Neural progenitor cell (in vitro differentiated cells): ENCODE measurements at regions not wholly inside any gene's neighbourhood (a gene's known extent, or its start where the extent isn't known, plus 50 kb on each side); places are given as distances from the start of the nearest gene placed in this dataset.
A peak's percentile ranks its signal among the peaks of the same experiment; 100 is the strongest.

Experiments used
- DNase-seq: peaks from one replicate; pipeline ENCODE4 v3.0.0-alpha.2; 2016; ENCODE audit warnings: low spot score
- H2AFZ ChIP-seq: fragments of 200-600 bp; sonication (generic); replicated peaks from 2 replicates; pipeline ENCODE4 v1.6.1; 2016; ENCODE audit warnings: antibody characterized with exemption
- H3F3A ChIP-seq: fragments of 200-600 bp; sonication (generic); 2 replicates; pipeline ENCODE4 v1.6.1; 2016; ENCODE audit warnings: antibody characterized with exemption, low read depth
- H3K27ac ChIP-seq: fragments of 200-600 bp; sonication (generic); 2 replicates; pipeline ENCODE4 v1.5.1; 2016; ENCODE audit warnings: mild to moderate bottlenecking
- H3K27me3 ChIP-seq: fragments of 200-600 bp; sonication (generic); 2 replicates; pipeline ENCODE4 v1.6.1; 2016; ENCODE audit warnings: mild to moderate bottlenecking, moderate library complexity
- H3K36me3 ChIP-seq: fragments of 200-600 bp; sonication (generic); 2 replicates; pipeline ENCODE4 v1.5.1; 2016
- H3K4me1 ChIP-seq: fragments of 200-600 bp; sonication (generic); 2 replicates; pipeline ENCODE4 v1.6.1; 2016; ENCODE audit warnings: mixed run types
- H3K4me2 ChIP-seq: fragments of 200-600 bp; sonication (generic); 2 replicates; pipeline ENCODE4 v1.6.1; 2016
- H3K4me3 ChIP-seq: fragments of 200-600 bp; sonication (generic); 2 replicates; pipeline ENCODE4 v1.5.1; 2016
- H3K79me2 ChIP-seq: fragments of 200-600 bp; sonication (generic); 2 replicates; pipeline ENCODE4 v1.6.1; 2016; ENCODE audit warnings: low read depth
- H3K9ac ChIP-seq: fragments of 200-600 bp; sonication (generic); 2 replicates; pipeline ENCODE4 v1.6.1; 2016
- H3K9me3 ChIP-seq: fragments of 200-600 bp; sonication (generic); 2 replicates; pipeline ENCODE4 v1.5.1; 2016; ENCODE audit warnings: low read depth
- H4K20me1 ChIP-seq: fragments of 200-600 bp; sonication (generic); 2 replicates; pipeline ENCODE4 v1.6.1; 2016; ENCODE audit warnings: low read depth
- H3K27ac Mint-ChIP-seq: 3 replicates; pipeline ENCODE4 v1.8.0; 2021; ENCODE audit warnings: mixed read lengths
- H3K27me3 Mint-ChIP-seq: 2 replicates; pipeline ENCODE4 v1.8.0; 2022; ENCODE audit warnings: low read depth, mild to moderate bottlenecking, inconsistent platforms, moderate library complexity, mixed read lengths; ENCODE audit not compliant: insufficient read depth
- H3K36me3 Mint-ChIP-seq: 3 replicates; pipeline ENCODE4 v1.8.0; 2021; ENCODE audit warnings: mixed read lengths
- H3K4me1 Mint-ChIP-seq: 3 replicates; pipeline ENCODE4 v1.8.0; 2021; ENCODE audit warnings: mixed read lengths
- H3K4me3 Mint-ChIP-seq: 3 replicates; pipeline ENCODE4 v1.8.0; 2021; ENCODE audit warnings: mild to moderate bottlenecking, moderate library complexity, mixed read lengths
- H3K9me3 Mint-ChIP-seq: 3 replicates; pipeline ENCODE4 v1.8.0; 2020; ENCODE audit warnings: mixed read lengths
- EZH2 ChIP-seq: fragments of 200-600 bp; sonication (generic); IDR thresholded peaks from 2 replicates; pipeline ENCODE4 v1.6.1; 2017; ENCODE audit warnings: antibody characterized with exemption, mild to moderate bottlenecking, moderate library complexity
- EZH2phosphoT487 ChIP-seq: fragments of 200-600 bp; sonication (generic); IDR thresholded peaks from 2 replicates; pipeline ENCODE4 v1.6.1; 2017; ENCODE audit warnings: antibody characterized with exemption
- TF ChIP-seq, protein P1 (sequence below): fragments of 200-600 bp; sonication (generic); IDR thresholded peaks from 2 replicates; pipeline ENCODE4 v1.5.1; 2017; ENCODE audit warnings: antibody characterized with exemption, mild to moderate bottlenecking

DNA sequence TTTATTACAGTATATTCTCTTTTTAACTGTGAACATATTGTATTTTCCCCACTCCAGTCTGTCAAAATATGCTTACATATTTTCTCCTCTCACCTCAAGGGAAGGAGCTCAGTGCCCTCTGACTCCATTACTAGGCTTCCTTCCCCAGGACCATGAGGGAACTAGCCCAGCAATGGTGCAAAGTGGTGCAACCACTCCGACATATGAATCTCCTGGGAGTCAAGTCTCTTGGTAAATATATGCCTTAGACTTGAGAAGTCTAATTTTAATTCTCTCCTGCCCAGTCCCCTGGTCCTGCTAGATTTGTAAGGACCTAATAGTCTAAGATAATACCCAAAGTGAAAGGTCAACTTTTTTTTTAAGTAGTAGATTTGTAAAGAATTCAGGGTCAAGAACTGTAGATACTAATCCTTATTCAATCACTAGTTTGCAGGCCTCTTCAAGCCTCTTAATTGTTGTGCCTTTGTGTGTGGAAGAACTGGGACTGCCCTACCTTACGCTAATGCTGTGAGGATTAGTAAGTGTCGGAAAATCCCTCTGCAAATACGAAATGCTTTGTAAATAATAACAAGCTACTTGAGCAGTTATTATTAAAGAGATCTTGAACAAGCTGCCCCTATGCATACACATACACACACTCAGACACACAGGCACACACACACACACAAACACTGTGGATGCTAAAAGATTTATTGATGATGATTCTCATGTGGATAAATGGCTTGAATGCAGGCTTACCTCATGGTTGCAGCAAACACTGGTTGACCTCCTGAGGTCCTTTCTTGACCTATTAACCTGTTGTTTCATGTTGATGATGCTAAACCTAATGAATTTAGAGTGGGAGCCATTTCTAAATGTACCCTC, 251.2 kb upstream of the PARD3B start:
- no peak overlapping the region for H3K9ac ChIP-seq
- no peaks in the 10 kb centered on the region for H3K36me3 ChIP-seq
- Mint-ChIP-seq H3K27me3 (peaks cover 28% of the 10 kb centered on the region), H3K27ac (peak overlapping the region; percentile 72), H3K4me3 (peak overlapping the region; percentile 51), H3K4me1 (peaks cover 27% of the 10 kb centered on the region), H3K36me3 (no peaks in the 10 kb centered on the region), H3K9me3 (no peaks in the 10 kb centered on the region)
- peaks cover 22% of the 10 kb centered on the region for H3K4me1 ChIP-seq
- peak overlapping the region; percentile 59 for H3K4me2 ChIP-seq
- DNase-seq, result peak; percentile 75
- H4K20me1 ChIP-seq, result peaks cover 11% of the 10 kb centered on the region
- H3K27me3 ChIP-seq, result peaks cover 61% of the 10 kb centered on the region
- TF ChIP-seq, protein P1, sequence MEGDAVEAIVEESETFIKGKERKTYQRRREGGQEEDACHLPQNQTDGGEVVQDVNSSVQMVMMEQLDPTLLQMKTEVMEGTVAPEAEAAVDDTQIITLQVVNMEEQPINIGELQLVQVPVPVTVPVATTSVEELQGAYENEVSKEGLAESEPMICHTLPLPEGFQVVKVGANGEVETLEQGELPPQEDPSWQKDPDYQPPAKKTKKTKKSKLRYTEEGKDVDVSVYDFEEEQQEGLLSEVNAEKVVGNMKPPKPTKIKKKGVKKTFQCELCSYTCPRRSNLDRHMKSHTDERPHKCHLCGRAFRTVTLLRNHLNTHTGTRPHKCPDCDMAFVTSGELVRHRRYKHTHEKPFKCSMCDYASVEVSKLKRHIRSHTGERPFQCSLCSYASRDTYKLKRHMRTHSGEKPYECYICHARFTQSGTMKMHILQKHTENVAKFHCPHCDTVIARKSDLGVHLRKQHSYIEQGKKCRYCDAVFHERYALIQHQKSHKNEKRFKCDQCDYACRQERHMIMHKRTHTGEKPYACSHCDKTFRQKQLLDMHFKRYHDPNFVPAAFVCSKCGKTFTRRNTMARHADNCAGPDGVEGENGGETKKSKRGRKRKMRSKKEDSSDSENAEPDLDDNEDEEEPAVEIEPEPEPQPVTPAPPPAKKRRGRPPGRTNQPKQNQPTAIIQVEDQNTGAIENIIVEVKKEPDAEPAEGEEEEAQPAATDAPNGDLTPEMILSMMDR, result no peak
- TF ChIP-seq EZH2phosphoT487, result peak; percentile 99
- TF ChIP-seq EZH2, result no peak
- H2AFZ ChIP-seq, result no peak overlapping the region
- no peaks in the 10 kb centered on the region for H3K79me2 ChIP-seq
- no peaks in the 10 kb centered on the region for H3K9me3 ChIP-seq
- peaks cover 14% of the 10 kb centered on the region for H3F3A ChIP-seq
- H3K27ac ChIP-seq, result no peak overlapping the region
- no peak overlapping the region for H3K4me3 ChIP-seq

DNA sequence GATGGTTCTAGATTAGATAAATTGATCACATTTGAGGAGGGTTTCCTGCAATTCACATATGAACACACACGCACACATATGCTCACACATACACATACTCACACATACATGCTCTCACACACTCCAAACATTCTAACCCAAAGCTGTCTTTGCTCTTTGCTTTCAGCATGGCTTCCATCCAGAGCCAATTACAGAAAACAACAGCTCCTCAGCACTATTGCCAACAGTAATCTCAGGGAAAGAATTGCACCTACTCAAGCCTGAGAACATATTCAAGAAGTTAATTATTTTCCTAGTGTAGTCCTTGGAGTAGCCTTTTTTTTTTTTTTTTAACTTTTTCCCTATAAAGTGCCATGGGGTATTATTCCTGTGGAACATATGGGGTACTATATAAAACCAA, 246.9 kb upstream of the PARD3B start:
- no peak overlapping the region for H3K4me3 ChIP-seq
- no peak for DNase-seq
- no peak for TF ChIP-seq EZH2phosphoT487
- Mint-ChIP-seq H3K36me3 (no peaks in the 10 kb centered on the region), H3K4me1 (peaks cover 24% of the 10 kb centered on the region), H3K9me3 (no peaks in the 10 kb centered on the region), H3K4me3 (no peak overlapping the region), H3K27me3 (peaks cover 8% of the 10 kb centered on the region), H3K27ac (no peak overlapping the region)
- H3K36me3 ChIP-seq, result no peaks in the 10 kb centered on the region
- H3K4me1 ChIP-seq, result peaks cover 41% of the 10 kb centered on the region
- H3K9ac ChIP-seq, result no peak overlapping the region
- H2AFZ ChIP-seq, result no peak overlapping the region
- peaks cover 11% of the 10 kb centered on the region for H4K20me1 ChIP-seq
- no peak overlapping the region for H3K4me2 ChIP-seq
- peaks cover 14% of the 10 kb centered on the region for H3F3A ChIP-seq
- H3K27me3 ChIP-seq, result peaks cover 18% of the 10 kb centered on the region
- H3K9me3 ChIP-seq, result no peaks in the 10 kb centered on the region
- no peak overlapping the region for H3K27ac ChIP-seq
- no peaks in the 10 kb centered on the region for H3K79me2 ChIP-seq

DNA sequence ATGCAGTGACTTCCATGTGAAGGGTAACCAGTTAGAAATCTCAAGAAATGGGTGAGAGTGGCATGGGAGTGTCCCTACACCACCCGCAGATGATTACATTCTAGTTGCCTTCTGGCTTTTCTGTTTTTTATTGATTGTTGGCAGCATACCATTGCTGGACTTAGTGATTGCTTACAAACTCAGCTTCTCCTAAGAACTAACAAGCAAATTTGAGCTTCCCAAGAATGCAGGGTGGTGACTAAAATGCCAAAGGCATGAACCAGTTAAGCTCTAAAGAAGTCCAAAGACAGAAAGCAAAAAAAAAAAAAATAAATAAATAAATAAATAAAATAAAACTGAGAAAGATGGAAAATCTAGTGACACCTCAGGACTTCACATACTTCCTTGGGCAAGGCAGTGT, 245.5 kb upstream of the PARD3B start:
- DNase-seq, result no peak
- Mint-ChIP-seq H3K4me1 (peaks cover 17% of the 10 kb centered on the region), H3K4me3 (no peak overlapping the region), H3K27ac (no peak overlapping the region), H3K27me3 (peaks cover 5% of the 10 kb centered on the region), H3K9me3 (peaks cover under 1% of the 10 kb centered on the region), H3K36me3 (no peaks in the 10 kb centered on the region)
- no peak overlapping the region for H3K4me3 ChIP-seq
- H3K36me3 ChIP-seq, result no peaks in the 10 kb centered on the region
- TF ChIP-seq EZH2 (no peak), EZH2phosphoT487 (no peak)
- TF ChIP-seq, protein P1, result no peak
- no peaks in the 10 kb centered on the region for H3K9me3 ChIP-seq
- H3K27ac ChIP-seq, result no peak overlapping the region
- H3K4me1 ChIP-seq, result peaks cover 37% of the 10 kb centered on the region
- H3K79me2 ChIP-seq, result no peaks in the 10 kb centered on the region
- H3K4me2 ChIP-seq, result no peak overlapping the region
- H4K20me1 ChIP-seq, result no peaks in the 10 kb centered on the region
- no peak overlapping the region for H3K9ac ChIP-seq
- H3K27me3 ChIP-seq, result peaks cover 9% of the 10 kb centered on the region
- peaks cover 2% of the 10 kb centered on the region for H3F3A ChIP-seq
- no peak overlapping the region for H2AFZ ChIP-seq

DNA sequence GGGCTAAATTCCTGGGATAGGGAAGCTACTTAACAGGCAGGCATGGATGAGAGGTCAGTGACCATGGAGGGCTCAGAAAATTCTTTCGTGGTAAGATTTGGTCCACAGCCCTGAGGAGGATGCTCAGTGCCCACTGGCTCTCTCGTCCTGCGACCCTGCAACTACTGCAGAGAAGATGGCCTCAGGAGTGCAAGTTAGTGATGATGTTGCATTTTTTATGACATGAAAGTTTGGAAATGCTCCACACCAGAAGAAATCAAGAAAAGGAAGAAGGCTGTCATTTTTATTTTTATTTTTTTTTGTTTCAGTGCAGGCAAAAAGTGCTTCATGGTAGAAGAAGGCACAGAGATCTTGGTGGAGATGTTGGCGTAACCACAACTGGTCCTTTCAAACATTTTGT, 238.6 kb upstream of the PARD3B start:
- peaks cover 2% of the 10 kb centered on the region for H3K9me3 Mint-ChIP-seq
- H3K4me2 ChIP-seq, result no peak overlapping the region
- H3K4me1 Mint-ChIP-seq, result peaks cover 15% of the 10 kb centered on the region
- no peaks in the 10 kb centered on the region for H3K27me3 ChIP-seq
- H3K79me2 ChIP-seq, result no peaks in the 10 kb centered on the region
- no peak overlapping the region for H3K4me3 Mint-ChIP-seq
- peaks cover 25% of the 10 kb centered on the region for H3K4me1 ChIP-seq
- no peaks in the 10 kb centered on the region for H3K36me3 Mint-ChIP-seq
- no peak overlapping the region for H3K9ac ChIP-seq
- H3K36me3 ChIP-seq, result no peaks in the 10 kb centered on the region
- H2AFZ ChIP-seq, result no peak overlapping the region
- no peak overlapping the region for H3K27ac ChIP-seq
- peaks cover 3% of the 10 kb centered on the region for H3F3A ChIP-seq
- H3K9me3 ChIP-seq, result no peaks in the 10 kb centered on the region
- DNase-seq, result no peak
- TF ChIP-seq, protein P1, result no peak
- TF ChIP-seq EZH2phosphoT487 (no peak), EZH2 (no peak)
- H3K27me3 Mint-ChIP-seq, result no peaks in the 10 kb centered on the region
- H4K20me1 ChIP-seq, result no peaks in the 10 kb centered on the region
- no peak overlapping the region for H3K27ac Mint-ChIP-seq
- no peak overlapping the region for H3K4me3 ChIP-seq
